SK-N-SH (cell line): ENCODE measurements at regions not wholly inside any gene's neighbourhood (a gene's known extent, or its start where the extent isn't known, plus 50 kb on each side); places are given as distances from the start of the nearest gene placed in this dataset.

Source experiments
- CTCF ChIA-PET: fragments of 300-600, 350-600 bp; formaldehyde crosslinking; extraction: SDS; loops from one replicate; lab custom pipeline; 2021; lab: Yijun Ruan, JAX
- POLR2A ChIA-PET: fragments of 350-600 bp; sonication (Branson Sonifier 250); formaldehyde crosslinking; extraction: SDS; loops from one replicate; lab custom pipeline; 2020; ENCODE audit warnings: antibody characterized with exemption, inconsistent platforms; lab: Yijun Ruan, JAX
- DNase-seq: peaks from one replicate; pipeline ENCODE4 v3.0.0; 2012
- H2AFZ ChIP-seq: fragments of 200-600 bp; sonication (generic); 2 replicates; pipeline ENCODE4 v1.8.1; 2016; ENCODE audit warnings: antibody characterized with exemption, mild to moderate bottlenecking, low read depth
- H3F3A ChIP-seq: fragments of 200-600 bp; sonication (generic); replicated peaks from 2 replicates; pipeline ENCODE3; 2016; ENCODE audit warnings: antibody characterized with exemption, mild to moderate bottlenecking; ENCODE audit not compliant: insufficient read depth
- H3K27ac ChIP-seq, 2 experiments: fragments of 200-500 bp in 1 of 2; fragments of 200-600 bp in 1 of 2; sonication (Bioruptor generic) in 1 of 2; sonication (generic), shearing (Covaris generic) in 1 of 2; 2 replicates each; pipeline versions ENCODE4 v1.5.1 to v1.6.1; 2014 to 2016; ENCODE audit warnings: low read depth in 2 of 2, inconsistent platforms in 1 of 2, low read length in 1 of 2, mild to moderate bottlenecking in 1 of 2, mixed read lengths in 1 of 2
- H3K27me3 ChIP-seq: fragments of 200-600 bp; sonication (generic), shearing (Covaris generic); 2 replicates; pipeline ENCODE4 v1.6.1; 2016; ENCODE audit warnings: mixed run types; ENCODE audit not compliant: insufficient read depth
- H3K36me3 ChIP-seq, 2 experiments: fragments of 200-500 bp in 1 of 2; fragments of 200-600 bp in 1 of 2; sonication (Bioruptor generic) in 1 of 2; sonication (generic) in 1 of 2; replicated peaks in 1 of 2; 2 replicates each; pipeline versions ENCODE3 to v1.5.1; 2014 to 2016; ENCODE audit warnings: low read length in 1 of 2, mild to moderate bottlenecking in 1 of 2; ENCODE audit not compliant: insufficient read depth in 2 of 2, control insufficient read depth in 1 of 2
- H3K4me1 ChIP-seq, 2 experiments: fragments of 200-500 bp in 1 of 2; fragments of 200-600 bp in 1 of 2; sonication (Bioruptor generic) in 1 of 2; sonication (generic), shearing (Covaris generic) in 1 of 2; 2 replicates each; pipeline versions ENCODE4 v1.5.1 to v1.6.1; 2014 to 2016; ENCODE audit warnings: low read depth in 1 of 2, low read length in 1 of 2, mixed run types in 1 of 2; ENCODE audit not compliant: insufficient read depth in 2 of 2, control insufficient read depth in 1 of 2
- H3K4me2 ChIP-seq: fragments of 200-600 bp; sonication (generic), shearing (Covaris generic); 2 replicates; pipeline ENCODE4 v1.6.1; 2017; ENCODE audit warnings: mixed run types
- H3K4me3 ChIP-seq, 2 experiments: fragments of 200-500 bp in 1 of 2; fragments of 200-600 bp in 1 of 2; sonication (Bioruptor generic) in 1 of 2; sonication (generic), shearing (Covaris generic) in 1 of 2; 2 replicates each; pipeline versions ENCODE4 v1.5.1 to v1.8.1; 2014 to 2016; ENCODE audit warnings: low read depth in 2 of 2, inconsistent platforms in 1 of 2, low read length in 1 of 2, mild to moderate bottlenecking in 1 of 2, mixed read lengths in 1 of 2, moderate library complexity in 1 of 2
- H3K79me2 ChIP-seq: fragments of 200-600 bp; sonication (generic); 2 replicates; pipeline ENCODE4 v1.8.1; 2017; ENCODE audit warnings: mild to moderate bottlenecking; ENCODE audit not compliant: insufficient read depth
- H3K9ac ChIP-seq: fragments of 200-600 bp; sonication (generic); 2 replicates; pipeline ENCODE4 v1.6.1; 2017; ENCODE audit warnings: mixed run types
- H3K9me2 ChIP-seq: fragments of 200-600 bp; sonication (generic); 2 replicates; pipeline ENCODE4 v1.6.1; 2017; ENCODE audit warnings: mixed run types
- H3K9me3 ChIP-seq: fragments of 200-600 bp; sonication (generic); 2 replicates; pipeline ENCODE4 v1.6.1; 2017; ENCODE audit warnings: mixed run types, mild to moderate bottlenecking, moderate library complexity
- H4K20me1 ChIP-seq: fragments of 200-600 bp; sonication (generic); 2 replicates; pipeline ENCODE4 v1.6.1; 2017; ENCODE audit warnings: mild to moderate bottlenecking, mixed run types; ENCODE audit not compliant: insufficient read depth
- CHD2 ChIP-seq: fragments of 150-350 bp; IDR thresholded peaks from 2 replicates; pipeline ENCODE4 v1.6.1; 2018; ENCODE audit warnings: low read length; ENCODE audit not compliant: partially characterized antibody
- EZH2phosphoT487 ChIP-seq: fragments of 200-600 bp; sonication (generic); IDR thresholded peaks from 2 replicates; pipeline ENCODE4 v1.6.1; 2017; ENCODE audit warnings: low read depth, mixed run types, mild to moderate bottlenecking, antibody characterized with exemption, moderate library complexity, borderline replicate concordance
- FOXM1 ChIP-seq: IDR thresholded peaks from 2 replicates; pipeline ENCODE4 v1.4.0; 2012; ENCODE audit warnings: low read depth, mild to moderate bottlenecking
- GABPA ChIP-seq: IDR thresholded peaks from 2 replicates; pipeline ENCODE4 v1.4.0; 2012; ENCODE audit warnings: low read depth, mild to moderate bottlenecking
- GATA2 ChIP-seq: sonication (generic); formaldehyde crosslinking; IDR thresholded peaks from 2 replicates; pipeline ENCODE4 v1.5.0; 2020; ENCODE audit warnings: mild to moderate bottlenecking, missing genetic modification reagents
- JUND ChIP-seq: IDR thresholded peaks from 2 replicates; pipeline ENCODE4 v1.4.0; 2012
- MEF2A ChIP-seq: IDR thresholded peaks from 2 replicates; pipeline ENCODE4 v1.4.0; 2012; ENCODE audit warnings: low read depth, borderline replicate concordance
- NFIC ChIP-seq: IDR thresholded peaks from 2 replicates; pipeline ENCODE4 v1.4.0; 2012; ENCODE audit warnings: borderline replicate concordance
- NRF1 ChIP-seq: IDR thresholded peaks from 2 replicates; pipeline ENCODE4 v1.6.1; 2012; ENCODE audit warnings: low read depth, mild to moderate bottlenecking, low read length
- POLR2AphosphoS5 ChIP-seq: IDR thresholded peaks from 2 replicates; pipeline ENCODE4 v1.6.1; 2012; ENCODE audit warnings: low read depth, low read length
- RFX5 ChIP-seq: IDR thresholded peaks from 2 replicates; pipeline ENCODE4 v1.6.1; 2012; ENCODE audit warnings: mild to moderate bottlenecking, improper control_type of control experiment, low read length
- SIN3A ChIP-seq: IDR thresholded peaks from 2 replicates; pipeline ENCODE4 v1.6.1; 2012; ENCODE audit warnings: low read depth, mild to moderate bottlenecking, low read length, moderate library complexity, borderline replicate concordance
- SMC3 ChIP-seq: IDR thresholded peaks from 2 replicates; pipeline ENCODE4 v1.6.1; 2012; ENCODE audit warnings: low read depth, low read length, improper control_type of control experiment
- TEAD4 ChIP-seq: IDR thresholded peaks from 2 replicates; pipeline ENCODE4 v1.4.0; 2012; ENCODE audit warnings: mild to moderate bottlenecking, borderline replicate concordance; ENCODE audit not compliant: insufficient read depth
- YY1 ChIP-seq: IDR thresholded peaks from 2 replicates; pipeline ENCODE4 v1.4.0; 2012; ENCODE audit warnings: low read depth, mild to moderate bottlenecking
- WGBS: methylation state at CpG from one replicate; pipeline ENCODE4 v1.1.6; 2017; ENCODE audit warnings: low lambda C conversion rate; 5-methylcytosine and 5-hydroxymethylcytosine counted together
- TF ChIP-seq, protein P1 (sequence below): IDR thresholded peaks from 2 replicates; pipeline ENCODE4 v1.4.0; 2012; ENCODE audit warnings: low read depth, borderline replicate concordance
- TF ChIP-seq, protein P2 (sequence below): IDR thresholded peaks from 2 replicates; pipeline ENCODE4; 2012
- TF ChIP-seq, protein P3 (sequence below): IDR thresholded peaks from 2 replicates; pipeline ENCODE4 v1.4.0; 2012; ENCODE audit warnings: low read depth
- TF ChIP-seq, protein P4 (sequence below): fragments of 150-350 bp; IDR thresholded peaks from 2 replicates; pipeline ENCODE4 v1.6.1; 2017; ENCODE audit warnings: antibody characterized with exemption, low read length, low read depth, borderline replicate concordance
- TF ChIP-seq, protein P5 (sequence below): IDR thresholded peaks from 2 replicates; pipeline ENCODE4 v1.6.1; 2012; ENCODE audit warnings: mild to moderate bottlenecking, low read depth, low read length, moderate library complexity

DNA sequence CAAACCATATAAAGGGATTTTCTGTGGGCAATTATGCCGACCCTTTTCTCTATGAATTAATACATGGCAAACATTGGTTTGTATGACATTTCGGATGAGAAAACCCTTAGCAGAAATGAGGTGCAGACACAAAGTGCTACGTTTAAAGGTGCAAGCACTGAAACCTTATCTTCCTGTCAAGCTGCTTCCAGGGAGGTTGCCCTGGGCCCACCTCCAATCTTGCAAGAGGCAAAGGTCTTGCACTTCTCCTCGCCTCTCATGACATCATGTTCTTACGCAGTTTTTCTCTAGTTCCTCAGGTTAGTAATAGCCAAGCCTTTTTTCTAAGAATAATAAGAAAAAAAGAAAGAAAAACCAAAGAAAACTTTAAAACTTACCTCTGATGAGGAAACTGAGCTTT is 220.1 kb downstream of the DHX15 start:
- Histone ChIP-seq H3K9me2 (no peaks in the 10 kb centered on the region), H3F3A (no peaks in the 10 kb centered on the region), H3K27me3 (peaks cover 7% of the 10 kb centered on the region; the same call in 1 of the 2 replicates), H3K4me2 (no peak overlapping the region), H3K36me3 (no peaks in the 10 kb centered on the region), H3K4me1 (no peaks in the 10 kb centered on the region), H3K27ac (no peak overlapping the region), H3K9ac (no peak overlapping the region), H4K20me1 (no peaks in the 10 kb centered on the region), H2AFZ (no peak overlapping the region), H3K79me2 (no peaks in the 10 kb centered on the region), H3K9me3 (no peaks in the 10 kb centered on the region), H3K4me3 (no peak overlapping the region)
- ChIA-PET POLR2A (no interaction called here), CTCF (no interaction called here)
- TF ChIP-seq NRF1 (no peak), EZH2phosphoT487 (no peak), FOXM1 (no peak), YY1 (no peak), POLR2AphosphoS5 (no peak)
- TF ChIP-seq, protein P1, sequence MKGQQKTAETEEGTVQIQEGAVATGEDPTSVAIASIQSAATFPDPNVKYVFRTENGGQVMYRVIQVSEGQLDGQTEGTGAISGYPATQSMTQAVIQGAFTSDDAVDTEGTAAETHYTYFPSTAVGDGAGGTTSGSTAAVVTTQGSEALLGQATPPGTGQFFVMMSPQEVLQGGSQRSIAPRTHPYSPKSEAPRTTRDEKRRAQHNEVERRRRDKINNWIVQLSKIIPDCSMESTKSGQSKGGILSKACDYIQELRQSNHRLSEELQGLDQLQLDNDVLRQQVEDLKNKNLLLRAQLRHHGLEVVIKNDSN, result no peak
- TF ChIP-seq, protein P2, sequence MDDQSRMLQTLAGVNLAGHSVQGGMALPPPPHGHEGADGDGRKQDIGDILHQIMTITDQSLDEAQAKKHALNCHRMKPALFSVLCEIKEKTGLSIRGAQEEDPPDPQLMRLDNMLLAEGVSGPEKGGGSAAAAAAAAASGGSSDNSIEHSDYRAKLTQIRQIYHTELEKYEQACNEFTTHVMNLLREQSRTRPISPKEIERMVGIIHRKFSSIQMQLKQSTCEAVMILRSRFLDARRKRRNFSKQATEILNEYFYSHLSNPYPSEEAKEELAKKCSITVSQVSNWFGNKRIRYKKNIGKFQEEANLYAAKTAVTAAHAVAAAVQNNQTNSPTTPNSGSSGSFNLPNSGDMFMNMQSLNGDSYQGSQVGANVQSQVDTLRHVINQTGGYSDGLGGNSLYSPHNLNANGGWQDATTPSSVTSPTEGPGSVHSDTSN, result no peak
- TF ChIP-seq, protein P3, sequence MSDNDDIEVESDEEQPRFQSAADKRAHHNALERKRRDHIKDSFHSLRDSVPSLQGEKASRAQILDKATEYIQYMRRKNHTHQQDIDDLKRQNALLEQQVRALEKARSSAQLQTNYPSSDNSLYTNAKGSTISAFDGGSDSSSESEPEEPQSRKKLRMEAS, result no peak
- DNase-seq, result no peak
- 20% methylated on average over 5 of the region's 5 CpGs for WGBS

DNA sequence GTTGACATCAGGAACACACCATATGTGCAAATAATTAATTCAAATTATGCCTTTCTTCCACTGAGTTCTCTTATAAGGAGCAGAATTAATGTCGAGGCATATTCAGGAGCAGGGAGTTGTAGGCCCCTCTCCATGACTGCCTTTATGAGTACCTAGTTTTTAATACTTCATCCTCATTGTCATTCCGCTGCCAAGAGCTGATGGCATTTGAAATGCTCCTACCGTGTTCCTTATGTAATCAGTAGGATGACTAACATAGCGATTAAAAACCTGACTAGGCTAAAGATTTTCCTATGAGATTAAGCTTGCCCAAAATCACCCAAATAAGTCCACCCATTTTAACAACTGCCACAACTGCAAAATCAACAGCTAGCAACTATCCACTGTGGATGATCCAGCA is 220.6 kb downstream of the DHX15 start:
- Histone ChIP-seq H3K9ac (no peak overlapping the region), H4K20me1 (no peaks in the 10 kb centered on the region), H3K79me2 (no peaks in the 10 kb centered on the region), H2AFZ (no peak overlapping the region), H3K4me1 (no peaks in the 10 kb centered on the region), H3K27me3 (peaks cover 7% of the 10 kb centered on the region; the same call in 1 of the 2 replicates), H3K4me3 (no peak overlapping the region), H3K9me2 (no peaks in the 10 kb centered on the region), H3K9me3 (no peaks in the 10 kb centered on the region), H3K36me3 (no peaks in the 10 kb centered on the region), H3K27ac (no peak overlapping the region), H3F3A (no peaks in the 10 kb centered on the region), H3K4me2 (no peak overlapping the region)
- 20% methylated on average over 4 of the region's 4 CpGs for WGBS
- ChIA-PET CTCF (no interaction called here), POLR2A (no interaction called here)
- no peak for DNase-seq
- no peak for TF ChIP-seq SIN3A
- TF ChIP-seq, protein P4, sequence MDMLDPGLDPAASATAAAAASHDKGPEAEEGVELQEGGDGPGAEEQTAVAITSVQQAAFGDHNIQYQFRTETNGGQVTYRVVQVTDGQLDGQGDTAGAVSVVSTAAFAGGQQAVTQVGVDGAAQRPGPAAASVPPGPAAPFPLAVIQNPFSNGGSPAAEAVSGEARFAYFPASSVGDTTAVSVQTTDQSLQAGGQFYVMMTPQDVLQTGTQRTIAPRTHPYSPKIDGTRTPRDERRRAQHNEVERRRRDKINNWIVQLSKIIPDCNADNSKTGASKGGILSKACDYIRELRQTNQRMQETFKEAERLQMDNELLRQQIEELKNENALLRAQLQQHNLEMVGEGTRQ, result no peak
- TF ChIP-seq JUND, result no peak
- TF ChIP-seq, protein P2, result no peak
- TF ChIP-seq CHD2, result no peak
- no peak for TF ChIP-seq GATA2
- TF ChIP-seq RFX5, result no peak
- no peak for TF ChIP-seq NRF1
- TF ChIP-seq MEF2A, result no peak
- TF ChIP-seq NFIC, result no peak
- TF ChIP-seq, protein P1, result no peak
- no peak for TF ChIP-seq GABPA
- TF ChIP-seq POLR2AphosphoS5, result no peak
- TF ChIP-seq SMC3, result no peak
- TF ChIP-seq TEAD4, result no peak
- TF ChIP-seq, protein P5, sequence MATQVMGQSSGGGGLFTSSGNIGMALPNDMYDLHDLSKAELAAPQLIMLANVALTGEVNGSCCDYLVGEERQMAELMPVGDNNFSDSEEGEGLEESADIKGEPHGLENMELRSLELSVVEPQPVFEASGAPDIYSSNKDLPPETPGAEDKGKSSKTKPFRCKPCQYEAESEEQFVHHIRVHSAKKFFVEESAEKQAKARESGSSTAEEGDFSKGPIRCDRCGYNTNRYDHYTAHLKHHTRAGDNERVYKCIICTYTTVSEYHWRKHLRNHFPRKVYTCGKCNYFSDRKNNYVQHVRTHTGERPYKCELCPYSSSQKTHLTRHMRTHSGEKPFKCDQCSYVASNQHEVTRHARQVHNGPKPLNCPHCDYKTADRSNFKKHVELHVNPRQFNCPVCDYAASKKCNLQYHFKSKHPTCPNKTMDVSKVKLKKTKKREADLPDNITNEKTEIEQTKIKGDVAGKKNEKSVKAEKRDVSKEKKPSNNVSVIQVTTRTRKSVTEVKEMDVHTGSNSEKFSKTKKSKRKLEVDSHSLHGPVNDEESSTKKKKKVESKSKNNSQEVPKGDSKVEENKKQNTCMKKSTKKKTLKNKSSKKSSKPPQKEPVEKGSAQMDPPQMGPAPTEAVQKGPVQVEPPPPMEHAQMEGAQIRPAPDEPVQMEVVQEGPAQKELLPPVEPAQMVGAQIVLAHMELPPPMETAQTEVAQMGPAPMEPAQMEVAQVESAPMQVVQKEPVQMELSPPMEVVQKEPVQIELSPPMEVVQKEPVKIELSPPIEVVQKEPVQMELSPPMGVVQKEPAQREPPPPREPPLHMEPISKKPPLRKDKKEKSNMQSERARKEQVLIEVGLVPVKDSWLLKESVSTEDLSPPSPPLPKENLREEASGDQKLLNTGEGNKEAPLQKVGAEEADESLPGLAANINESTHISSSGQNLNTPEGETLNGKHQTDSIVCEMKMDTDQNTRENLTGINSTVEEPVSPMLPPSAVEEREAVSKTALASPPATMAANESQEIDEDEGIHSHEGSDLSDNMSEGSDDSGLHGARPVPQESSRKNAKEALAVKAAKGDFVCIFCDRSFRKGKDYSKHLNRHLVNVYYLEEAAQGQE, result no peak
